HG03097 (cell line): ENCODE measurements at regions not wholly inside any gene's neighbourhood (a gene's known extent, or its start where the extent isn't known, plus 50 kb on each side); places are given as distances from the start of the nearest gene placed in this dataset.
"Not testable (repeated sequence)": the region's sequence is repeated elsewhere in the genome, so short reads cannot be mapped to it uniquely, and the experiment has no call there.

ENCODE experiments used
- ATAC-seq: cut with Tn5 transposase; IDR thresholded peaks from one replicate; pipeline ENCODE4 v1.9.1; 2021; ENCODE audit not compliant: unreplicated experiment, low FRiP score

DNA sequence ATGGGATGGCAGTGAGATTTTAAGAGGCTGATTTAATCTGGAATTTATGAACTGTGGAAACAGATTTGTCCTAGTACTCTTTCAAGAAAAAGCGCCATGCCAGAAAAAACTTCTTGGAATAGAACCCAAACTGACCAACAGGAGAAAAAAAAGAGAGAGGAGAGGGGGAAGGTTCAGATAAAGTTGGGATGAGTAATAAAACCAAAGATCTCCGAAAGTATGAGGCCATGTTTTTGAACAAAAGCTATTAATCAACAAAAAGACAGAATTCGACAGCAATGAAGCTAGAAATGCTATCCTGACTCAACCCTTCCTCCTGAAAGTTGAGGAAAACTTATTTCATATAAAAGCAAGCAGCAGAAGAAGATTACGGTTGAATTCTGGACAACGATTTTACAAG lies 135.5 kb downstream of the CEMIP2 start:
- ATAC-seq: no peak

DNA sequence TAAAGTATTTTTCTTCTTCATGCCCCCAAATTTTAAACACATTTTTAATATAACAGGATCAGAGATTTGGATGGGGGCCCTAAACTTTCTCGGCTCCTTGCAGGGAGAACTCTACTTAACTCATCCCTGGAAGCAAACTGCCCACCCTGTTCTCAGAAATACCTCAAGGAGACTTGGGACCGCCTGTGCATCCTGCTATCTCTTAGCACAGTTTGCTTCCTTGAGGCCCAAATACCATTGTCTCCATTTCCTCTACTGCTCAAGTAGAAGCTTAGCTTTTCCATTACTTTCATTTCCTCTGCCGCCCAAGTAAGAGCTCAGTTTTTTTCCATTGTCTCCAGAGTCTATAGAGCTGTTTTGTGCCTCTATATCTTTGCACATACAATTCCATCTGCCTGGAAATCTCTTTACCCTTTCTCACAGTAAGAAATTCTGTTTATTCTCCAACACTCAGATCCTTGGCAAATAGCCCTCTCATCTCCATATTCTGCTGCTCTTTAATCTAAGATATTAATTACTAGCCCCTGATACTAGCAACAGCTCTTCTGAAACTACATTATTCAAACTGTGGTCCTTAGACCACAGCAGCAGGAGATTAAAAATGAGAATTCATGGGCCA lies 137.8 kb downstream of the CEMIP2 start:
- no peak for ATAC-seq

- no peak for ATAC-seq
Measured at GRCh38 chr9:71629578-71630215, 138.6 kb downstream of the CEMIP2 start.

- no peak for ATAC-seq
Measured at GRCh38 chr9:71628247-71628646, 140.1 kb downstream of the CEMIP2 start.

DNA sequence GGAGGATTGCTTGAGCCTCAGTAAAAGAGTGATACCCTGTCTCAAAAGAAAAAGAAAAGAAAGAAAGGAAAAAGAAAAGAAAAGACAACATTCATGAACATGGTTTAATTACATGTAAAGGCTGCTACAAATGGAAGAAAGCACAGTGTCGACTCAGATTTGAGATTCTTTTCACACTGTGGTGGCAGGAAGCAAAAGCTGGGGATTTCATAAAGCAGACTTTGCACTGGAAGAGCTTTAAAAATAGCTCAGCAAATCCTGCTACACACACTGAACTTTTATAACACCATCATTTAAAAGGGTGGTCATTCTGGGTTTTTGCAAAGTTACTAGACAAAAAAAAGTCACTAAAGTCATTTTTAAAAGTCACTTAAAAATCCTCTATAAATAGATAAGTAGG lies 140.8 kb downstream of the CEMIP2 start:
- no peak for ATAC-seq

DNA sequence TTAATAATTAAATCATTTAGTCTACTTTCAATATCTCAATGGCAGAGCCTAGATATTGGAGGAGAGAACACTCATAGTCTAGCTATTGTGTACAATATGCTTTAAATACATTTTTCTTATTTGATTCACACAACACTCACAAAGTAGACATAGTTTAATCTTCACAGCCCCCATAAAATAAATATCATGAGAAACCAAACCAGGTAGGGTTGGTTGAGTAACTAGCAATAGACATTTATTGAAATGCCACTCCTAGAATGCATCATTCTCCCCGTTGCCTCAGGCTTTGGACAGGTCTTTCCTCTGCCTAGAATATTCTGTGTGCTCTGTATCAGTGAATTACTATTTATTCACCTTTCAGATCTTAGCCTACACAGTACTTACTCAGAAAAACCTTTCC lies 141.9 kb downstream of the CEMIP2 start:
- ATAC-seq: no peak

DNA sequence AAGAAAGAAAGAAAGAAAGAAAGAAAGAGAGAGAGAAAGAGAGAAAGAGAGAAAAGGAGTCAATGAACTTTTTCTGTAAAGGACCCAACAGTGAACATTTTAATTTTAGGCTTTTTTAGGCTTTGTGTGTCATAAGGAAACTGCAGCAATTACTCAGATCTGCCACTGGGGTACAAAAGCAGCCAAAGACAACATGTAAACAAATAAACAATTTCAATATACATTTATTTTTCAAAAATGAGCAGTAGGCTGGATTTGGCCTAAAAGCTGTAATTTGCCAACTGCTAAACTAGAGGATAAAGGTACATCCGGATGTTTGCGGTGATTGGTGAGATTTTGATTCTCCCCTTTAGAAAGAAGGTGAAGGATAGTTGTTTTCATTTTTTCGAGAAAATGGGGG lies 143.6 kb downstream of the CEMIP2 start:
- ATAC-seq: no peak

DNA sequence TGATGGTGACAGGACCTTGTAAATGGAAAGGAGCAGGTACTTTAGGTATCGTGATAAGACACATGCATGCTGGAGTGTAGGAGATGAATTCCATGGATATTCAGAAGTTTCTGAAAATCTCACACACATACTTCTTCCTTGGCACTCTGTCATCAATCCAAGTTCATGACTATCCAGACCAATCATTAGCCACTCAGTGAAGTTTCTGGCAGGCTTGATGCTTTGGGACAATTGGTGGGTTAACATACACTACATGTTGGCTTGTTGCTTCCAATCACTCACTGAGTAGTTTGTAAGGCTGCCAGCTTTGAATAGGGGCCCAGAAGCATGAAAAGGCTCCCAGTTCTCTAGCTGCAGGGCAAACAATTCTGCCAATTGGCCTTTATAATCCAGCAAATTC lies 147.6 kb downstream of the CEMIP2 start:
- no peak for ATAC-seq

GRCh38 chr9:71620331-71620730 lies 148.0 kb downstream of the CEMIP2 start:
- no peak for ATAC-seq

GRCh38 chr9:71619926-71620325 lies 148.4 kb downstream of the CEMIP2 start:
- ATAC-seq: no peak

DNA sequence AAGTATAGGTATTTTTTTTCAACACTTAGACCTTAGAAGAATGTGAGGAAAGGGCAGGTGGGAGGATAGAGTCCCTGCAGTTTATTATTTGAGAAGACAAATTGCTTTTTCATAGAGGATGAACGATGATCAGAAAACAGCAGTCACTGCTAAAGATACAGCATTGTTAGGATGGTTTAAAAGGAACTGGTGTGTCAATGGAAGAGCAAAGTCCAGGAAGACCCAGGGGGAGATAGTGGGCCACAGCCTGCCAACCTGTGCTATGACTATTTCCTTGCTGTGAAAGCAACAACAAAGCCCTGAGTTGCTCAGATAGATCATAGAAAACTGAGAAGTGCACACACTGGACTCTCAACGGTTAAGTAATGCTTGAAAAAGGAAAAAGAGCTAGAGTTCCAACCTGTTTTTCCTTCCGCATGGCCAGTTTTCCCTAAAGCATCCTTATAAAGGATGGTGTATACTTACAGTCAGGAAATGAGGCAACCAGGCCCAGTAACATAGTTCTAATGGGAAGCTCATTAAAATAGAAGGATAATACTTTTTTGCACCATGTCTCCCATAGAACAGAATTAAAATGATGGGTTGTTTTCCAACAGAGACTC lies 153.8 kb downstream of the CEMIP2 start:
- ATAC-seq: no peak

DNA sequence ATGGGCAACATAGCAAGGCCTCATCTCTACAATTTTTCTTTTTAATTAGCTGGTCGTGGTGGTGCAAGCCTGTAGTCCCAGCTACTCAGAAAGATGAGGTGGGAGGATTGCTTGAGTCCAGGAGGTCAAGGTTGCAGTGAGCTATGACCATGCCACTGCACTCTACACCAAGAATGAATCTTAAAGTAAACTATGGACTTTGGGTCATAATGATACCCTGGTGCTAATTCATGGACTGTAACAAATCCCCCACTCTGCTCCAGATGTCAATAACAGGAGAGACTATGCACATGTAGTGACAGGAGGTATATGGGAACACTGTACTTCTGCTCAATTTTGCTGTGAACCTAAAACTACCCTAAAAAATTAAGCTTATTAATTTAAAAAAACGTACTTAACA lies 155.4 kb downstream of the CEMIP2 start:
- no peak for ATAC-seq

DNA sequence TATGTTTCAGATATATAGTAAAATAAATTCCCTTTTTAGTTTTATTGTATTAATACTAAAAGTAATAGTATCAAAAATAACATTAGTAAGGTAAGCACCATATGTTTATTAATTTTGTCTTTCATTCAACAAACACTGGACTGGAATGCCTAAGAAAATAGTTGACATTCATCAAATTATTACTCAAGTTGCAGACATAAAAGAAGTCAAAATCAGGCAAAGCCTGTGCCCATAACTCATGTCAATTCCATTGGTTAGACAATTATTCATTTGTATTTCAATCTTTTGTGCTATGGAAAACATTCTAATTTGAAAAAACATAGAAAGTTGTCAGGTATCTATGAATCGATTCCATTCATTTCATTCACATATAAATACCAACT lies 158.9 kb downstream of the CEMIP2 start:
- no peak for ATAC-seq

- no peak for ATAC-seq
Measured at GRCh38 chr9:71608825-71609447, 159.4 kb downstream of the CEMIP2 start.

DNA sequence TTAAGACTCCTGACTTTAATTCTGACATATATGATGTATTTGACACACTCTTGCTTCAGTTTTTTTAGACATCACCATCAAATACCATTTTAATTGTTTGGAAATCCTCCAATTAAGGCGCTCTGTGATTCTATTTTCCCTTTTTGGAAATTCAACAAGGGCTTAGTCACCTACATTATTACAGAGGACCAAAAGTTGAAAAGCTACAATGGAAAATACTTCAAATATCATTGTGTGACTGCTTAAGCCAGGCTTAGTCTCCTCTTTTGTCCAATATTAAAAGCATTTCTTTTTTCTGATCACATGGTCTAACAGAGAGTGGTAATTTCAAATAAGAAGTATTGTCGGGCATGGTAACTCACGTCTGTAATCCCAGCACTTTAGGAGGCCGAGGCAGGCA lies 160.3 kb downstream of the CEMIP2 start:
- ATAC-seq: no peak

DNA sequence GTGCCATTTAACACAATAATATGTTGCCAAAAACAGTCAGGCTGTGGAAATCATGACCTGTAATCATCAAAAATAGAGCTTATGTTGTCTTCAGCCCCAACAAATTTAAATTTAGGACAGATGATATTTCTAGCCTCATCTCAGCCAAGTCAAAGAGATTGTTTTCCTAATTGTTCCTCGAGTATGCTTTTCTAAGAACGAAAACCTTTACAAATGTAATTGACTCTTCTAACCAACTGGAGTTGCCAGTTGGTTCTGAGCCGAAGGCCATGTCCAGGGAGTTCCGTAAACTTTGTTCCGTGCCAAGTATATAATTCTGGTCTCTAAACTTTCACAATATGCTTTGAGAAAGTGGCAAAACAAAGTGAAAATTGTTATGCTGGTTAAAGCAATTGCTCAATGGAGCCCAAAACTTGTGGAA lies 160.8 kb downstream of the CEMIP2 start:
- no peak for ATAC-seq

DNA sequence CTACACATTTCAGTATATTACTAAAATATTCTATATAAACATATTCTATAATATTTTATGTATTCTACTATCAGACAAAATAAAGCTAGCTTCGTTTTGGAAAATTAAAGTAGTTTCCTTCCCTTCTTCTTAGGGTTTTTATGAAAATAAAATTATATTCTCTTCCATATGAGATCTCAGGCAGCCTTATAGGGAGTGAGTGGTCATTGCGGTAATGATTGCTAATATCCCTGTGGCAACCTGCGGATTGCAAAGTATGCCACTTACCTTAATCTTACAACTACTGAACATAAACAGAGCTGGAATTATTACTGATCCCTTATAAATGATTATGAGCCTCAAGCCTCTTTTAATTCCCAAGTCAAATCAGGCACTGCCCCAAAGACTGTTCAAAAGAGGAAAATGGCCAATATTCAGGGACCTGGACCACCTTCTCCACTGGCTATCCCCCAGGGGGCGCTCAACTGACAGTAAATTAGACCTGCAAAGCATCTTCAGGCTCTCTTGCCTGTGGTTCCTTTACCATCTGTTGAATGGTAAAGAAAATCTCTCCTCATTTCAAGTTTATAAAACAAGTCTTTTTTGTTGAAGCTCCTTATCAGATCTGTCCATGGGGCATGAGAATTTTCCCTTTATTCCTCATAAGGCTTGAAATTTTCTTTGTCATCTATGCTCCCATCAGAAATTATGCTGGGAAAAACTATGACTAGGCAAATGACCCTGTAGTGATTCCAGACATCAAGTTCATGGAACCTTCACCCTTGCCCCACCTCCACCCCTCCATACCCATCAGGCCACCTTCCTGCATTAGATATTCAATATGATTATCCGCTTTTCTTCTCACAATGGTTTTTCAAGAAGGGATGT lies 163.9 kb downstream of the CEMIP2 start:
- ATAC-seq: no peak

DNA sequence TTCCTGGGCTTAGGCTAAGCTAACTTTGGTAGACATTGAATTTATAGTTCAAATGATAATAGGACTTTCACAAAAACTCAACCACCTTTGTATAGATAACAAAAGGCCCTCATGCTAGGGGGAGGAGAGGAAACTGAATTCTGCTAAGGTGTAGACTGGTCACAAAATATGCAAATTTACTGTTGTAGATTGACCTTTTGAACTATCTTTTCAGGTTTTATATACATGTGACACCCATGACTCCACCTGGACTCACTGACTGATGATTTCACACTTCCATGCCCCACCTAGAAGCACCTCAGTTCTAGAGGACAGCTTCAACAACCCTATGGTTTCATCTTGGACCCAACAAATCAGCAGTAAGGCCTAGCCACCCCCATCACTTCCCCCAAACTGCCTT lies 165.7 kb downstream of the CEMIP2 start:
- ATAC-seq: no peak

DNA sequence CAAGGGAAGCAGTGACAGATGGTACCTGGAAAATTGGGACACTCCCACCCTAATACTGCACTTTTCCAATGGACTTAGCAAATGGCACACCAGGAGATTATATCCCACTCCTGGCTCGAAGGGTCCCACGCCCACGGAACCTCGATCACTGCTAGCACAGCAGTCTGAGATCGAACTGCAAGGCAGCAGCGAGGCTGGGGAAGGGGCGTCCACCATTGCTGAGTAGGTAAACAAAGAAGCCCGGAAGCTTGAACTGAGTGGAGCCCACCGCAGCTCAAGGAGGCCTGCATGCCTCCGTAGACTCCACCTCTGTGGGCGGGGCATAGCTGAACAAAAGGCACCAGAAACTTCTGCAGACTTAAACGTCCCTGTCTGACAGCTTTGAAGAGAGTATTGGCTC lies 172.6 kb downstream of the CEMIP2 start:
- not testable (repeated sequence) for ATAC-seq

- no peak for ATAC-seq
Measured at GRCh38 chr9:71594541-71594940, 173.8 kb downstream of the CEMIP2 start.

DNA sequence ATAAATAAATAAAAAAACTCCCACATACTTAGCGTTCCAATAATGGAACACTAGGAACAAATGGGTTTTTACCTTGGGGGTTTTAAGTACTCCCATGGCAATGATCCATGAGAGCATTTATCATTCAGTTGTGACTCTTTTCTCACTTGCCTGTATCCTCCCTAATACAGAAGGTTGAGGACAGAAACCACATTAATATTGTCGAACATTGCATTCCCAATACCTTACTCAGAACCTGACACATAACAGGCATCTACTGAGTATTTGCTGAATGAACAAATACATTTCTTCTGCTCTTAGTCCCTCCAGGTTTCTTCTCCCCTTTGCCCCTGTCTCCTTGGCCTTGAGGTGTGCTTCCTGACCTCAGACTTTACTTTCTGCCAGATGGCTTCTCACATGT lies 175.9 kb downstream of the CEMIP2 start:
- no peak for ATAC-seq
